ENCODE measurements at regions not wholly inside any gene's neighbourhood (a gene's known extent, or its start where the extent isn't known, plus 50 kb on each side); places are given as distances from the start of the nearest gene placed in this dataset.

DNA sequence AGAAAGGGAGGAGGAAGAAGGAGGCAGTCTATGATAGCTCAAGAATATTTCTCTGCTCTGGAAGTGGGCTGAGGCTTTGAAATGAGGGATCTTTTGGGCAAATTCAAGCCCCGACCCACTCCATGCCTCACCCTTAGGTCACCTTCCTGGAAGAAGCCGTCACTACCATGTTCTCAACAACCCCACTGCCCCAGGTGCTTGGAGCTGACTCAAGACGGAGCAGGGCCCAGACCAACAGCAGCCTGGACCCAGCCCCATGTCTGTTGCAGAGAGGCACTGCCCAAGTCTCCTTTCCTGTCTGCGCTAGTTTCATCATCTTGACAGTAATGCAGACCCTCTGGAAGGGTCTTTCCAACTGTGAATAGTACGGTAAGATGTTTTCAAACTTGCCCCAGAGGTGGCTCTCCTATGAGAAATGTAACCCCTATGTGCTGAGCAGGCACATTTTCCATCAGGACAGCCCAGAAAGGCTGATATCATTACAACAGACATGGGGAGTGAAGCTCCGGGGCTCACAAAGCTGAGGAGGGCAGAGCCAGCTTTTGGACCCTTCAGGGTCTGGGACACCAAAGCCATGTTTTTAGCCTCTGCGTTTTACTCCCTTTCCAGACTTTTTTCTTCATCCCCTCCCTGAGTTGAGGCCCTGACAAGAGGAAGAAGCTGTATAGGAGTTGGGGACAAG, 128.2 kb upstream of the LARP1 start:
- ChIA-PET POLR2A (no interaction called here), CTCF (interaction anchor here (0.8 to 1.9 kb wide), 6 partner anchors 13 to 653 kb away, joined by 3 to 5 read pairs (median 4); no protein-coding TSS in a partner anchor)
- intact Hi-C loops (cut with micrococcal nuclease) (no loop called here), dilution Hi-C loops (cut with MboI; ENCODE audit: extremely low pct_ligation_motif_present, low sequenced_read_pairs) (no loop called here)
- no peaks in the 10 kb centered on the region for H3K79me2 ChIP-seq (ENCODE audit: control insufficient read depth, insufficient read depth, low read length)
- no peaks in the 10 kb centered on the region for H3K9me1 ChIP-seq (replicated peaks; ENCODE audit: control insufficient read depth, extremely low read depth, insufficient read depth, low read length)
- peaks cover 2 to 3% of the 10 kb centered on the region in 2 experiments for H3K27me3 ChIP-seq (ENCODE audit: control insufficient read depth in 2 of 2, insufficient read depth in 2 of 2, low read length in 2 of 2)
- no peaks in the 10 kb centered on the region for H4K20me1 ChIP-seq (replicated peaks; ENCODE audit: control insufficient read depth, extremely low read depth, insufficient read depth, low read length)
- no peak overlapping the region for H2AFZ ChIP-seq (ENCODE audit: low read depth, low read length)
- no peaks in the 10 kb centered on the region for H3K9me3 ChIP-seq (replicated peaks; ENCODE audit: control insufficient read depth, insufficient read depth, low read length)
- H3K27ac ChIP-seq (ENCODE audit: insufficient read depth, low read depth, low read length) = no peak overlapping the region
- BruUV-seq (replicated peaks) = no TSS peak
- no peak overlapping the region for H3K4me2 ChIP-seq (ENCODE audit: insufficient read depth, low read length)
- DNase-seq (ENCODE audit: low read depth, low spot score) (no peak), FAIRE-seq (no peak)
- H3K4me3 ChIP-seq (replicated peaks in 1 of 3; ENCODE audit: insufficient read depth in 1 of 3, low read depth in 1 of 3, low read length in 3 of 3) = no peak overlapping the region
- TF ChIP-seq POLR2AphosphoS5 (IDR thresholded peaks at IDR 0.05; ENCODE audit: insufficient read depth, low read depth, low read length) = no peak
- no peak overlapping the region for H3K9ac ChIP-seq (replicated peaks; ENCODE audit: extremely low read depth, insufficient read depth, low read length)
- H3K4me1 ChIP-seq (ENCODE audit: control insufficient read depth, extremely low read depth, insufficient read depth, low read length) = no peaks in the 10 kb centered on the region
- no peaks in the 10 kb centered on the region for H3K36me3 ChIP-seq (ENCODE audit: control insufficient read depth in 2 of 2, extremely low read depth in 1 of 2, insufficient read depth in 2 of 2, low read length in 2 of 2)

DNA sequence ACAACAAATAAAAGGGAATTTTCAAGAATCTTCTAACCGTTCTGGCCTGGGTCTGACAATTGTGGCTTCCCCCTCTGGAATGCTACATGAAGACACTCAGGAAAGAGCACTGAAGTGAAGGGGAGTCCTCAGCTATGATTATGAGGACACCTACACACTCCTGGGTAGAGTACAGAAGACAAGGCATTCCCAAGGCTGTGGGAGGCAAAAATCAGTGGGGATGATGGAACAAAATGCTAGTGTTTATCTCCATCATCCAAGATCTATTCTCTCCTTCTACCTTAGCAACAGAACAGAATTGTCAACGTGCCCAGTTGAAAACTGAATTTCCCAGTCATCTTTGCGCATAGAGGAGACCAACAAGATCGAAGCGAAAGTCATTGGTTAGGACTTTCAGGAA, 130.1 kb upstream of the LARP1 start:
- dilution Hi-C loops (cut with MboI; ENCODE audit: extremely low pct_ligation_motif_present, low sequenced_read_pairs) (no loop called here), intact Hi-C loops (cut with micrococcal nuclease) (no loop called here)
- Histone ChIP-seq H3K79me2 (ENCODE audit: control insufficient read depth, insufficient read depth, low read length) (no peaks in the 10 kb centered on the region), H3K4me3 (replicated peaks in 1 of 3; ENCODE audit: insufficient read depth in 1 of 3, low read depth in 1 of 3, low read length in 3 of 3) (no peak overlapping the region), H4K20me1 (replicated peaks; ENCODE audit: control insufficient read depth, extremely low read depth, insufficient read depth, low read length) (no peaks in the 10 kb centered on the region), H3K9ac (replicated peaks; ENCODE audit: extremely low read depth, insufficient read depth, low read length) (no peak overlapping the region), H2AFZ (ENCODE audit: low read depth, low read length) (no peak overlapping the region), H3K4me2 (ENCODE audit: insufficient read depth, low read length) (no peak overlapping the region), H3K4me1 (ENCODE audit: control insufficient read depth, extremely low read depth, insufficient read depth, low read length) (no peaks in the 10 kb centered on the region), H3K9me3 (replicated peaks; ENCODE audit: control insufficient read depth, insufficient read depth, low read length) (no peaks in the 10 kb centered on the region), H3K36me3 (ENCODE audit: control insufficient read depth in 2 of 2, extremely low read depth in 1 of 2, insufficient read depth in 2 of 2, low read length in 2 of 2) (no peaks in the 10 kb centered on the region), H3K9me1 (replicated peaks; ENCODE audit: control insufficient read depth, extremely low read depth, insufficient read depth, low read length) (no peaks in the 10 kb centered on the region), H3K27ac (ENCODE audit: insufficient read depth, low read depth, low read length) (no peak overlapping the region), H3K27me3 (ENCODE audit: control insufficient read depth in 2 of 2, insufficient read depth in 2 of 2, low read length in 2 of 2) (peaks cover 2 to 7% of the 10 kb centered on the region in 2 experiments)
- no peak for DNase-seq (ENCODE audit: low read depth, low spot score)
- TF ChIP-seq, protein P1, sequence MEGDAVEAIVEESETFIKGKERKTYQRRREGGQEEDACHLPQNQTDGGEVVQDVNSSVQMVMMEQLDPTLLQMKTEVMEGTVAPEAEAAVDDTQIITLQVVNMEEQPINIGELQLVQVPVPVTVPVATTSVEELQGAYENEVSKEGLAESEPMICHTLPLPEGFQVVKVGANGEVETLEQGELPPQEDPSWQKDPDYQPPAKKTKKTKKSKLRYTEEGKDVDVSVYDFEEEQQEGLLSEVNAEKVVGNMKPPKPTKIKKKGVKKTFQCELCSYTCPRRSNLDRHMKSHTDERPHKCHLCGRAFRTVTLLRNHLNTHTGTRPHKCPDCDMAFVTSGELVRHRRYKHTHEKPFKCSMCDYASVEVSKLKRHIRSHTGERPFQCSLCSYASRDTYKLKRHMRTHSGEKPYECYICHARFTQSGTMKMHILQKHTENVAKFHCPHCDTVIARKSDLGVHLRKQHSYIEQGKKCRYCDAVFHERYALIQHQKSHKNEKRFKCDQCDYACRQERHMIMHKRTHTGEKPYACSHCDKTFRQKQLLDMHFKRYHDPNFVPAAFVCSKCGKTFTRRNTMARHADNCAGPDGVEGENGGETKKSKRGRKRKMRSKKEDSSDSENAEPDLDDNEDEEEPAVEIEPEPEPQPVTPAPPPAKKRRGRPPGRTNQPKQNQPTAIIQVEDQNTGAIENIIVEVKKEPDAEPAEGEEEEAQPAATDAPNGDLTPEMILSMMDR (IDR thresholded peaks at IDR 0.05; ENCODE audit: extremely low read depth in 1 of 2, insufficient read depth in 1 of 2, low read depth in 1 of 2, low read length in 2 of 2) = no peak
- TF ChIP-seq MYC (IDR thresholded peaks at IDR 0.05; ENCODE audit: low read depth, low read length) = no peak
- TF ChIP-seq FOS (IDR thresholded peaks at IDR 0.05; ENCODE audit: borderline replicate concordance, insufficient read depth, low read length) = no peak
- TF ChIP-seq, protein P2, sequence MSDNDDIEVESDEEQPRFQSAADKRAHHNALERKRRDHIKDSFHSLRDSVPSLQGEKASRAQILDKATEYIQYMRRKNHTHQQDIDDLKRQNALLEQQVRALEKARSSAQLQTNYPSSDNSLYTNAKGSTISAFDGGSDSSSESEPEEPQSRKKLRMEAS (IDR thresholded peaks at IDR 0.05; ENCODE audit: insufficient read depth, insufficient read length) = no peak
- no peak for TF ChIP-seq POLR2A (IDR thresholded peaks at IDR 0.05; ENCODE audit: low read depth, low read length)
- TF ChIP-seq EZH2 (IDR thresholded peaks at IDR 0.05; ENCODE audit: borderline replicate concordance, low read depth, low read length, severe bottlenecking) = no peak
- TF ChIP-seq JUN (IDR thresholded peaks at IDR 0.05; ENCODE audit: borderline replicate concordance, insufficient read depth, insufficient read length, low read depth) = no peak
- TF ChIP-seq GATA2 (IDR thresholded peaks at IDR 0.05; ENCODE audit: insufficient read depth, insufficient read length, low read depth, low read length) = no peak
- TF ChIP-seq POLR2AphosphoS5 (IDR thresholded peaks at IDR 0.05; ENCODE audit: insufficient read depth, low read depth, low read length) = no peak
- FAIRE-seq = no peak
- no TSS peak for BruUV-seq (replicated peaks)
- CTCF ChIA-PET = interaction anchor here (1.9 kb wide), 1 partner anchor 203 kb away, joined by 5 read pairs; no protein-coding TSS in a partner anchor
- POLR2A ChIA-PET = no interaction called here

Data from endothelial cell of umbilical vein (primary cell).